ENCODE measurements at regions not wholly inside any gene's neighbourhood (a gene's known extent, or its start where the extent isn't known, plus 50 kb on each side); places are given as distances from the start of the nearest gene placed in this dataset.

DNA sequence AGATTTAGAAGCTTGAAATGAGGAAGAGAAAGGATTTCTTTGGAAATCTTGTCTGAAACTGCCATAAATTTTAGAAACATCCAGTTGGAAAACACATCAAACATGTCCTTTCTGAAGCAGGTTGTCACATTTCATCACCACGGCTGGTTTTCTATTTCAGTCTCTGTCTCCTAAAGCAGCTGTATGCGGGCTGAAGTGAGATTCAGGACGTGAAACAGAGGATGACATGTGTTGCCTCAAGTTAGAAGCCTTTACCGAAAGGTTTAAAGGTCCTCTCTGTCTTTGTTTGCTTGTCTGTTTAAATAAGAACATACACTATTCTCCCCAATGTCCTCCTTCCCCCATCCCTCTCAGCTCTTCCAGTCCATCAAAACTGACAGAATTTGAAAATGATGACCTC, 141.9 kb downstream of the SQOR start:
- TF ChIP-seq, protein P1, sequence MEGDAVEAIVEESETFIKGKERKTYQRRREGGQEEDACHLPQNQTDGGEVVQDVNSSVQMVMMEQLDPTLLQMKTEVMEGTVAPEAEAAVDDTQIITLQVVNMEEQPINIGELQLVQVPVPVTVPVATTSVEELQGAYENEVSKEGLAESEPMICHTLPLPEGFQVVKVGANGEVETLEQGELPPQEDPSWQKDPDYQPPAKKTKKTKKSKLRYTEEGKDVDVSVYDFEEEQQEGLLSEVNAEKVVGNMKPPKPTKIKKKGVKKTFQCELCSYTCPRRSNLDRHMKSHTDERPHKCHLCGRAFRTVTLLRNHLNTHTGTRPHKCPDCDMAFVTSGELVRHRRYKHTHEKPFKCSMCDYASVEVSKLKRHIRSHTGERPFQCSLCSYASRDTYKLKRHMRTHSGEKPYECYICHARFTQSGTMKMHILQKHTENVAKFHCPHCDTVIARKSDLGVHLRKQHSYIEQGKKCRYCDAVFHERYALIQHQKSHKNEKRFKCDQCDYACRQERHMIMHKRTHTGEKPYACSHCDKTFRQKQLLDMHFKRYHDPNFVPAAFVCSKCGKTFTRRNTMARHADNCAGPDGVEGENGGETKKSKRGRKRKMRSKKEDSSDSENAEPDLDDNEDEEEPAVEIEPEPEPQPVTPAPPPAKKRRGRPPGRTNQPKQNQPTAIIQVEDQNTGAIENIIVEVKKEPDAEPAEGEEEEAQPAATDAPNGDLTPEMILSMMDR (IDR thresholded peaks at IDR 0.05), result no peak
- no peak for TF ChIP-seq ESRRA (CRISPR knock-in tag; IDR thresholded peaks at IDR 0.05; ENCODE audit: borderline replicate concordance)
- TF ChIP-seq CREB1 (CRISPR knock-in tag; IDR thresholded peaks at IDR 0.05), result no peak
- TF ChIP-seq IRF2 (CRISPR knock-in tag; IDR thresholded peaks at IDR 0.05; ENCODE audit: borderline replicate concordance, low read depth), result no peak
- TF ChIP-seq NFYB (CRISPR knock-in tag; conservative IDR thresholded peaks at IDR 0.05; ENCODE audit: low read depth), result no peak
- TF ChIP-seq ZBTB21 (CRISPR knock-in tag; IDR thresholded peaks at IDR 0.05; ENCODE audit: borderline replicate concordance), result no peak
- TF ChIP-seq, protein P2, sequence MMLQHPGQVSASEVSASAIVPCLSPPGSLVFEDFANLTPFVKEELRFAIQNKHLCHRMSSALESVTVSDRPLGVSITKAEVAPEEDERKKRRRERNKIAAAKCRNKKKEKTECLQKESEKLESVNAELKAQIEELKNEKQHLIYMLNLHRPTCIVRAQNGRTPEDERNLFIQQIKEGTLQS (CRISPR knock-in tag; conservative IDR thresholded peaks at IDR 0.05), result no peak
- TF ChIP-seq, protein P3, sequence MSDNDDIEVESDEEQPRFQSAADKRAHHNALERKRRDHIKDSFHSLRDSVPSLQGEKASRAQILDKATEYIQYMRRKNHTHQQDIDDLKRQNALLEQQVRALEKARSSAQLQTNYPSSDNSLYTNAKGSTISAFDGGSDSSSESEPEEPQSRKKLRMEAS (CRISPR knock-in tag; IDR thresholded peaks at IDR 0.05), result no peak
- TF ChIP-seq, protein P4, sequence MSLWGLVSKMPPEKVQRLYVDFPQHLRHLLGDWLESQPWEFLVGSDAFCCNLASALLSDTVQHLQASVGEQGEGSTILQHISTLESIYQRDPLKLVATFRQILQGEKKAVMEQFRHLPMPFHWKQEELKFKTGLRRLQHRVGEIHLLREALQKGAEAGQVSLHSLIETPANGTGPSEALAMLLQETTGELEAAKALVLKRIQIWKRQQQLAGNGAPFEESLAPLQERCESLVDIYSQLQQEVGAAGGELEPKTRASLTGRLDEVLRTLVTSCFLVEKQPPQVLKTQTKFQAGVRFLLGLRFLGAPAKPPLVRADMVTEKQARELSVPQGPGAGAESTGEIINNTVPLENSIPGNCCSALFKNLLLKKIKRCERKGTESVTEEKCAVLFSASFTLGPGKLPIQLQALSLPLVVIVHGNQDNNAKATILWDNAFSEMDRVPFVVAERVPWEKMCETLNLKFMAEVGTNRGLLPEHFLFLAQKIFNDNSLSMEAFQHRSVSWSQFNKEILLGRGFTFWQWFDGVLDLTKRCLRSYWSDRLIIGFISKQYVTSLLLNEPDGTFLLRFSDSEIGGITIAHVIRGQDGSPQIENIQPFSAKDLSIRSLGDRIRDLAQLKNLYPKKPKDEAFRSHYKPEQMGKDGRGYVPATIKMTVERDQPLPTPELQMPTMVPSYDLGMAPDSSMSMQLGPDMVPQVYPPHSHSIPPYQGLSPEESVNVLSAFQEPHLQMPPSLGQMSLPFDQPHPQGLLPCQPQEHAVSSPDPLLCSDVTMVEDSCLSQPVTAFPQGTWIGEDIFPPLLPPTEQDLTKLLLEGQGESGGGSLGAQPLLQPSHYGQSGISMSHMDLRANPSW (CRISPR knock-in tag; conservative IDR thresholded peaks at IDR 0.05; ENCODE audit: low read depth), result no peak
- TF ChIP-seq, protein P5, sequence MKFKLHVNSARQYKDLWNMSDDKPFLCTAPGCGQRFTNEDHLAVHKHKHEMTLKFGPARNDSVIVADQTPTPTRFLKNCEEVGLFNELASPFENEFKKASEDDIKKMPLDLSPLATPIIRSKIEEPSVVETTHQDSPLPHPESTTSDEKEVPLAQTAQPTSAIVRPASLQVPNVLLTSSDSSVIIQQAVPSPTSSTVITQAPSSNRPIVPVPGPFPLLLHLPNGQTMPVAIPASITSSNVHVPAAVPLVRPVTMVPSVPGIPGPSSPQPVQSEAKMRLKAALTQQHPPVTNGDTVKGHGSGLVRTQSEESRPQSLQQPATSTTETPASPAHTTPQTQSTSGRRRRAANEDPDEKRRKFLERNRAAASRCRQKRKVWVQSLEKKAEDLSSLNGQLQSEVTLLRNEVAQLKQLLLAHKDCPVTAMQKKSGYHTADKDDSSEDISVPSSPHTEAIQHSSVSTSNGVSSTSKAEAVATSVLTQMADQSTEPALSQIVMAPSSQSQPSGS (CRISPR knock-in tag; IDR thresholded peaks at IDR 0.05; ENCODE audit: borderline replicate concordance, low read depth), result no peak
- TF ChIP-seq, protein P6, sequence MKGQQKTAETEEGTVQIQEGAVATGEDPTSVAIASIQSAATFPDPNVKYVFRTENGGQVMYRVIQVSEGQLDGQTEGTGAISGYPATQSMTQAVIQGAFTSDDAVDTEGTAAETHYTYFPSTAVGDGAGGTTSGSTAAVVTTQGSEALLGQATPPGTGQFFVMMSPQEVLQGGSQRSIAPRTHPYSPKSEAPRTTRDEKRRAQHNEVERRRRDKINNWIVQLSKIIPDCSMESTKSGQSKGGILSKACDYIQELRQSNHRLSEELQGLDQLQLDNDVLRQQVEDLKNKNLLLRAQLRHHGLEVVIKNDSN (CRISPR knock-in tag; IDR thresholded peaks at IDR 0.05), result no peak
- TF ChIP-seq, protein P7, sequence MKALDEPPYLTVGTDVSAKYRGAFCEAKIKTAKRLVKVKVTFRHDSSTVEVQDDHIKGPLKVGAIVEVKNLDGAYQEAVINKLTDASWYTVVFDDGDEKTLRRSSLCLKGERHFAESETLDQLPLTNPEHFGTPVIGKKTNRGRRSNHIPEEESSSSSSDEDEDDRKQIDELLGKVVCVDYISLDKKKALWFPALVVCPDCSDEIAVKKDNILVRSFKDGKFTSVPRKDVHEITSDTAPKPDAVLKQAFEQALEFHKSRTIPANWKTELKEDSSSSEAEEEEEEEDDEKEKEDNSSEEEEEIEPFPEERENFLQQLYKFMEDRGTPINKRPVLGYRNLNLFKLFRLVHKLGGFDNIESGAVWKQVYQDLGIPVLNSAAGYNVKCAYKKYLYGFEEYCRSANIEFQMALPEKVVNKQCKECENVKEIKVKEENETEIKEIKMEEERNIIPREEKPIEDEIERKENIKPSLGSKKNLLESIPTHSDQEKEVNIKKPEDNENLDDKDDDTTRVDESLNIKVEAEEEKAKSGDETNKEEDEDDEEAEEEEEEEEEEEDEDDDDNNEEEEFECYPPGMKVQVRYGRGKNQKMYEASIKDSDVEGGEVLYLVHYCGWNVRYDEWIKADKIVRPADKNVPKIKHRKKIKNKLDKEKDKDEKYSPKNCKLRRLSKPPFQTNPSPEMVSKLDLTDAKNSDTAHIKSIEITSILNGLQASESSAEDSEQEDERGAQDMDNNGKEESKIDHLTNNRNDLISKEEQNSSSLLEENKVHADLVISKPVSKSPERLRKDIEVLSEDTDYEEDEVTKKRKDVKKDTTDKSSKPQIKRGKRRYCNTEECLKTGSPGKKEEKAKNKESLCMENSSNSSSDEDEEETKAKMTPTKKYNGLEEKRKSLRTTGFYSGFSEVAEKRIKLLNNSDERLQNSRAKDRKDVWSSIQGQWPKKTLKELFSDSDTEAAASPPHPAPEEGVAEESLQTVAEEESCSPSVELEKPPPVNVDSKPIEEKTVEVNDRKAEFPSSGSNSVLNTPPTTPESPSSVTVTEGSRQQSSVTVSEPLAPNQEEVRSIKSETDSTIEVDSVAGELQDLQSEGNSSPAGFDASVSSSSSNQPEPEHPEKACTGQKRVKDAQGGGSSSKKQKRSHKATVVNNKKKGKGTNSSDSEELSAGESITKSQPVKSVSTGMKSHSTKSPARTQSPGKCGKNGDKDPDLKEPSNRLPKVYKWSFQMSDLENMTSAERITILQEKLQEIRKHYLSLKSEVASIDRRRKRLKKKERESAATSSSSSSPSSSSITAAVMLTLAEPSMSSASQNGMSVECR (CRISPR knock-in tag; IDR thresholded peaks at IDR 0.05; ENCODE audit: borderline replicate concordance), result no peak
- TF ChIP-seq, protein P8, sequence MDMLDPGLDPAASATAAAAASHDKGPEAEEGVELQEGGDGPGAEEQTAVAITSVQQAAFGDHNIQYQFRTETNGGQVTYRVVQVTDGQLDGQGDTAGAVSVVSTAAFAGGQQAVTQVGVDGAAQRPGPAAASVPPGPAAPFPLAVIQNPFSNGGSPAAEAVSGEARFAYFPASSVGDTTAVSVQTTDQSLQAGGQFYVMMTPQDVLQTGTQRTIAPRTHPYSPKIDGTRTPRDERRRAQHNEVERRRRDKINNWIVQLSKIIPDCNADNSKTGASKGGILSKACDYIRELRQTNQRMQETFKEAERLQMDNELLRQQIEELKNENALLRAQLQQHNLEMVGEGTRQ (CRISPR knock-in tag; IDR thresholded peaks at IDR 0.05), result no peak

Data from WTC11 (cell line).